Neuronal stem cell (in vitro differentiated cells): ENCODE measurements at regions not wholly inside any gene's neighbourhood (a gene's known extent, or its start where the extent isn't known, plus 50 kb on each side); places are given as distances from the start of the nearest gene placed in this dataset.

Experiments
- DNase-seq: peaks from one replicate; pipeline ENCODE4 v3.0.0-alpha.2; 2013; ENCODE audit warnings: low spot score
- H2AFZ ChIP-seq: one replicate; pipeline ENCODE4 v1.6.1; 2013; ENCODE audit warnings: mild to moderate bottlenecking, low read length, inconsistent platforms
- H2AK5ac ChIP-seq: 2 replicates; pipeline ENCODE4 v1.6.1; 2013; ENCODE audit warnings: low read depth, mild to moderate bottlenecking, inconsistent platforms, low read length, moderate library complexity, mixed read lengths
- H2BK120ac ChIP-seq: 2 replicates; pipeline ENCODE4 v1.6.1; 2013; ENCODE audit warnings: low read depth, mild to moderate bottlenecking, inconsistent platforms, low read length, moderate library complexity, mixed read lengths
- H2BK12ac ChIP-seq: one replicate; pipeline ENCODE4 v1.6.1; 2013; ENCODE audit warnings: low read length, inconsistent platforms
- H2BK15ac ChIP-seq: 2 replicates; pipeline ENCODE4 v1.6.1; 2013; ENCODE audit warnings: mild to moderate bottlenecking, low read length, inconsistent platforms, mixed read lengths
- H2BK5ac ChIP-seq: one replicate; pipeline ENCODE4 v1.6.1; 2013; ENCODE audit warnings: inconsistent platforms, mild to moderate bottlenecking, low read length, moderate library complexity
- H3K14ac ChIP-seq: one replicate; pipeline ENCODE4 v1.6.1; 2013; ENCODE audit warnings: low read length, inconsistent platforms
- H3K18ac ChIP-seq: 2 replicates; pipeline ENCODE4 v1.6.1; 2013; ENCODE audit warnings: low read length, inconsistent platforms
- H3K23ac ChIP-seq: 2 replicates; pipeline ENCODE4 v1.6.1; 2013; ENCODE audit warnings: low read depth, mild to moderate bottlenecking, mixed read lengths, low read length, inconsistent platforms; ENCODE audit not compliant: poor library complexity
- H3K27ac ChIP-seq: replicated peaks from 3 replicates; pipeline ENCODE4 v1.5.1; 2013; ENCODE audit warnings: low read length, inconsistent platforms
- H3K27me3 ChIP-seq, 3 experiments: 2 replicates each; pipeline ENCODE4 v1.6.1; 2013; ENCODE audit warnings: low read length in 3 of 3, mild to moderate bottlenecking in 2 of 3, inconsistent platforms in 1 of 3, low read depth in 1 of 3, mixed read lengths in 1 of 3, moderate library complexity in 1 of 3; ENCODE audit not compliant: control insufficient read depth in 3 of 3, insufficient read depth in 3 of 3
- H3K36me3 ChIP-seq, 2 donors: replicated peaks in 1 of 2; 2 replicates each; pipeline ENCODE4 v1.6.1; 2013; ENCODE audit warnings: low read length in 2 of 2; ENCODE audit not compliant: control insufficient read depth in 2 of 2, insufficient read depth in 2 of 2
- H3K4ac ChIP-seq: 2 replicates; pipeline ENCODE4 v1.6.1; 2013; ENCODE audit warnings: inconsistent platforms, mild to moderate bottlenecking, low read length, moderate library complexity
- H3K4me1 ChIP-seq, 2 donors: 1 replicate in 1 of 2; 2 replicates in 1 of 2; pipeline ENCODE4 v1.6.1; 2013; ENCODE audit warnings: low read length in 2 of 2, low read depth in 1 of 2; ENCODE audit not compliant: control insufficient read depth in 2 of 2, insufficient read depth in 1 of 2
- H3K4me2 ChIP-seq: one replicate; pipeline ENCODE4 v1.6.1; 2013; ENCODE audit warnings: mild to moderate bottlenecking, low read length, inconsistent platforms; ENCODE audit not compliant: insufficient read depth, poor library complexity, severe bottlenecking
- H3K4me3 ChIP-seq, 2 donors: 2 replicates each; pipeline ENCODE4 v1.5.1; 2013; ENCODE audit warnings: low read length in 2 of 2, mild to moderate bottlenecking in 2 of 2, inconsistent platforms in 1 of 2, moderate library complexity in 1 of 2
- H3K79me1 ChIP-seq: one replicate; pipeline ENCODE4 v1.6.1; 2013; ENCODE audit warnings: low read depth, mild to moderate bottlenecking, inconsistent platforms, low read length, moderate library complexity
- H3K9ac ChIP-seq: one replicate; pipeline ENCODE4 v1.6.1; 2013; ENCODE audit warnings: mild to moderate bottlenecking, low read depth, low read length, inconsistent platforms; ENCODE audit not compliant: poor library complexity
- H3K9me3 ChIP-seq, 2 donors: replicated peaks in 1 of 2; 2 replicates each; pipeline versions ENCODE3 to v1.6.1; 2013; ENCODE audit warnings: low read length in 2 of 2, mild to moderate bottlenecking in 2 of 2, inconsistent platforms in 1 of 2, low read depth in 1 of 2, mixed read lengths in 1 of 2, moderate library complexity in 1 of 2; ENCODE audit not compliant: control insufficient read depth in 2 of 2, insufficient read depth in 1 of 2
- H4K8ac ChIP-seq: one replicate; pipeline ENCODE4 v1.6.1; 2013; ENCODE audit warnings: low read depth, mild to moderate bottlenecking, inconsistent platforms, low read length, moderate library complexity
- H4K91ac ChIP-seq: one replicate; pipeline ENCODE4 v1.6.1; 2013; ENCODE audit warnings: low read length, low read depth, mild to moderate bottlenecking, inconsistent platforms; ENCODE audit not compliant: poor library complexity
- WGBS, 2 donors: extraction: QIAGEN DNeasy Blood & Tissue Kit; methylation state at CpG; one replicate each; pipeline ENCODE4 v1.1.7; 2013; ENCODE audit warnings: missing lambda C conversion rate in 2 of 2, mixed read lengths in 1 of 2; ENCODE audit not compliant: insufficient read length in 2 of 2, insufficient replicate concordance in 1 of 2; ENCODE audit errors: extremely low coverage in 2 of 2; 5-methylcytosine and 5-hydroxymethylcytosine counted together

GRCh38 chr16:54356391-54356790 lies 69.8 kb upstream of the IRX3 start:
- no CpG with 5 or more reads among the region's 1 CpG for WGBS, 2 donors
- H3K18ac ChIP-seq = no peak overlapping the region
- H4K8ac ChIP-seq = no peak overlapping the region
- H3K79me1 ChIP-seq = no peaks in the 10 kb centered on the region
- no peak overlapping the region for H3K4ac ChIP-seq
- no peak overlapping the region for H3K23ac ChIP-seq
- no peak overlapping the region for H4K91ac ChIP-seq
- H3K4me1 ChIP-seq = peaks cover 2 to 10% of the 10 kb centered on the region in 2 donors
- H2BK120ac ChIP-seq = no peak overlapping the region
- H3K4me3 ChIP-seq = no peak overlapping the region
- H3K14ac ChIP-seq = no peak overlapping the region
- H3K9ac ChIP-seq = no peak overlapping the region
- no peaks in the 10 kb centered on the region for H3K27me3 ChIP-seq
- no peak overlapping the region for H2AK5ac ChIP-seq
- H2BK15ac ChIP-seq = no peak overlapping the region
- H3K9me3 ChIP-seq = peaks cover 0 to 14% of the 10 kb centered on the region in 2 donors
- H2BK5ac ChIP-seq = no peak overlapping the region
- no peak for DNase-seq
- no peak overlapping the region for H3K4me2 ChIP-seq
- H2AFZ ChIP-seq = no peak overlapping the region
- H3K27ac ChIP-seq = no peak overlapping the region
- no peaks in the 10 kb centered on the region for H3K36me3 ChIP-seq
- no peak overlapping the region for H2BK12ac ChIP-seq

- Histone ChIP-seq H4K91ac (no peak overlapping the region), H2AFZ (no peak overlapping the region), H2BK5ac (no peak overlapping the region), H3K18ac (no peak overlapping the region), H2BK15ac (no peak overlapping the region), H3K4me1 (peaks cover 0 to 16% of the 10 kb centered on the region in 2 donors), H4K8ac (no peak overlapping the region), H3K36me3 (no peaks in the 10 kb centered on the region), H3K79me1 (no peaks in the 10 kb centered on the region), H3K4ac (no peak overlapping the region), H3K14ac (no peak overlapping the region), H3K9me3 (peaks cover under 1 to 20% of the 10 kb centered on the region in 2 donors), H3K23ac (no peak overlapping the region), H2BK120ac (no peak overlapping the region), H3K4me3 (no peak overlapping the region), H3K27ac (no peak overlapping the region), H3K27me3 (no peaks in the 10 kb centered on the region), H3K9ac (no peak overlapping the region), H2BK12ac (no peak overlapping the region), H3K4me2 (no peak overlapping the region), H2AK5ac (no peak overlapping the region)
- no peak for DNase-seq
- no CpG with 5 or more reads among the region's 1 CpG for WGBS, 2 donors
These were observed 68.7 kb upstream of the IRX3 start for GRCh38 chr16:54355251-54355650.

GRCh38 chr16:54353097-54353496 lies 66.5 kb upstream of the IRX3 start:
- no peak overlapping the region for H2AFZ ChIP-seq
- no peak overlapping the region for H2BK12ac ChIP-seq
- no peak overlapping the region for H2BK5ac ChIP-seq
- no peak overlapping the region for H2BK15ac ChIP-seq
- H3K14ac ChIP-seq = no peak overlapping the region
- H3K4ac ChIP-seq = no peak overlapping the region
- H3K23ac ChIP-seq = no peak overlapping the region
- H3K4me2 ChIP-seq = no peak overlapping the region
- H2AK5ac ChIP-seq = no peak overlapping the region
- WGBS, 2 donors = no CpG with 5 or more reads among the region's 3 CpGs
- no peak overlapping the region for H3K18ac ChIP-seq
- no peak overlapping the region for H3K9ac ChIP-seq
- no peaks in the 10 kb centered on the region for H3K79me1 ChIP-seq
- H3K4me3 ChIP-seq = no peak overlapping the region
- no peak for DNase-seq
- H3K27me3 ChIP-seq = no peaks in the 10 kb centered on the region
- no peak overlapping the region for H4K8ac ChIP-seq
- peaks cover 0 to 10% of the 10 kb centered on the region in 2 donors for H3K4me1 ChIP-seq
- H2BK120ac ChIP-seq = no peak overlapping the region
- no peaks in the 10 kb centered on the region for H3K36me3 ChIP-seq
- no peak overlapping the region for H3K27ac ChIP-seq
- H3K9me3 ChIP-seq = peaks cover 7 to 22% of the 10 kb centered on the region in 2 donors
- no peak overlapping the region for H4K91ac ChIP-seq

- Histone ChIP-seq H2BK5ac (no peak overlapping the region), H3K23ac (no peak overlapping the region), H4K91ac (no peak overlapping the region), H3K27me3 (no peaks in the 10 kb centered on the region), H3K4me3 (no peak overlapping the region), H3K79me1 (no peaks in the 10 kb centered on the region), H3K9ac (no peak overlapping the region), H2BK120ac (no peak overlapping the region), H3K9me3 (peaks cover 7 to 22% of the 10 kb centered on the region in 2 donors), H3K18ac (no peak overlapping the region), H3K14ac (no peak overlapping the region), H3K4ac (no peak overlapping the region), H3K27ac (peak overlapping the region; percentile 48), H3K36me3 (no peaks in the 10 kb centered on the region), H2AFZ (no peak overlapping the region), H2BK12ac (no peak overlapping the region), H3K4me1 (peaks cover 0 to 10% of the 10 kb centered on the region in 2 donors), H4K8ac (no peak overlapping the region), H2AK5ac (no peak overlapping the region), H2BK15ac (no peak overlapping the region), H3K4me2 (no peak overlapping the region)
- no CpG with 5 or more reads among the region's 5 CpGs for WGBS, 2 donors
- peak; percentile 65 for DNase-seq
These were observed 64.6 kb upstream of the IRX3 start for GRCh38 chr16:54351171-54351570.
